Spinal cord (tissue), 9 donors: ENCODE measurements at regions not wholly inside any gene's neighbourhood (a gene's known extent, or its start where the extent isn't known, plus 50 kb on each side); places are given as distances from the start of the nearest gene placed in this dataset.
"Not testable (repeated sequence)": the region's sequence is repeated elsewhere in the genome, so short reads cannot be mapped to it uniquely, and the experiment has no call there.

ENCODE experiments used
- DNase-seq, 6 donors: peaks; one replicate each; pipeline versions ENCODE4 v3.0.0 to v3.0.0-alpha.2; 2013 to 2015; ENCODE audit warnings: low spot score in 6 of 6, low read depth in 4 of 6
- H3K27ac ChIP-seq: one replicate; pipeline ENCODE4 v1.5.1; 2013; ENCODE audit warnings: low read depth, low read length, control low read depth
- H3K27me3 ChIP-seq: one replicate; pipeline ENCODE4 v1.6.1; 2013; ENCODE audit warnings: low read length; ENCODE audit not compliant: control insufficient read depth, insufficient read depth
- H3K36me3 ChIP-seq: one replicate; pipeline ENCODE4 v1.6.1; 2013; ENCODE audit warnings: low read length; ENCODE audit not compliant: control insufficient read depth, insufficient read depth
- H3K4me1 ChIP-seq: one replicate; pipeline ENCODE4 v1.6.1; 2013; ENCODE audit warnings: low read length; ENCODE audit not compliant: control insufficient read depth, insufficient read depth
- H3K4me3 ChIP-seq: one replicate; pipeline ENCODE4 v1.5.1; 2013; ENCODE audit warnings: low read depth, low read length, control low read depth
- H3K9me3 ChIP-seq: one replicate; pipeline ENCODE4 v1.6.1; 2013; ENCODE audit warnings: low read length; ENCODE audit not compliant: control insufficient read depth, insufficient read depth
- WGBS: methylation state at CpG from one replicate; pipeline ENCODE4 v1.1.5; 2013; ENCODE audit warnings: missing lambda C conversion rate; ENCODE audit not compliant: insufficient coverage; 5-methylcytosine and 5-hydroxymethylcytosine counted together
- donor health status: healthy.

DNA sequence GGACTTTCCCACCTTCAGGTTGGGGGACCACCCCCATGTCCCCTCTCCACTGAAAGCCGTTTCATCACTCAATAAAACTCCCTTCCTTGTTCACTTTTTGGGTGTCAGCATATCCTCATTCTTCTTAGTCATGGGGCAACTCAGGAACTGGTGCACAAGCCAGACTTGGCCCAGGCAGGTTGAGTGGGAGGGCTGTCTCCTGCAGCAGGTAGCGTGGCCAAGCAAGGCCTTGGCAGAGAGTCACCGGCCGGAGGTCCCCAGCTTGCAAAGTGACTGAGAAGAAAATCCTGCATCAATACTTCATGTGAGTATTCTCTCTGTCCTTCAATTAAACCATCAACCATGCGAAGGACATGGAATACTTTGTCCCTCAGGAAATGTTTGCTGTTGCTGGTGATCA is 148.9 kb downstream of the RHOU start:
- 81% methylated on average over 4 of the region's 5 CpGs for WGBS
- no peaks in the 10 kb centered on the region for H3K9me3 ChIP-seq
- H3K4me3 ChIP-seq, result no peak overlapping the region
- no peaks in the 10 kb centered on the region for H3K36me3 ChIP-seq
- H3K27me3 ChIP-seq, result no peaks in the 10 kb centered on the region
- H3K27ac ChIP-seq, result no peak overlapping the region
- no peaks in the 10 kb centered on the region for H3K4me1 ChIP-seq
- no peak for DNase-seq

DNA sequence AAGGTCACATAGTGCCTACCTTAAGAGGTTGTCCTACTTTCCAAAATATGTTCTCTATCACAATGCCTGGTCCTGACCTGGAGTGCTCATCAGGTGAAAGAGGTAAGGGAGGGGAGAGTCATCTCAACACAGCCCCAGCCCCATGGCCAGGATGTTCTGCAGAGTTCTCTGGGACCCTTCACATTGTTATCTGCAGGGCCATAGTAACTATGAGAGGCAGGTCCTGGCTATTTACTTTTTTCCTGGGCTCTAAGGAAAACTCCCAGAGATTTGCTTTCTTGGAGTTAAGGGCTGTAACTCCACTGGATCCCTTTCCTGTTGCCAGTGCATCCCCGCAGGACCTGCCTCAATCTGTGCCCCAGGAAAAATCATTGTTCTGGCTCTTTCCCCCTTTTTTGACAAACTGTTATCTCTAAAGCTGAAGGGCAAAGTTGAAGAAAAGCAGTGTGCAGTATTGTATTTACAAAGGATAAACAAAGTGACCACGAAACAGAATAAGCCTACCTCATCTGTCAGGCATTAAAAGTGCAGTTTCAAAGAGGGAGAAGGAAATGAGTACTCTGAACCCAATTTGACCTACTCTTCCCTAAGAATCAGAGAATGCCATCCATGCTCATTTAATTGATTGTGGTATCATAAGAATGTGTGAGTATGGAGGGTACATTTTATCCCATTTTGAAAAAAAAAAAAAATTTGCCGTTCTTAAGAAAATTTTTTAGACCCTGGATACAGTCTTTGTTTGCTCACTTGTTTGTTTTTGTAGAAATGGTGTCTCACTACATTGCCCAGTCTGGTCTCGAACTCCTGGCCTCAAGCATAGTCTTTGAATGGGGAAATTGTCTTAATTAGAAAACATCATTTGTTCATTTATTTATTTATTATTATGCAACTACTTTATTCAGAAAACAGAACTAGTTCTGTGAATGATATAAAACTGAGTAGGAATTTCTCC is 149.6 kb downstream of the RHOU start:
- DNase-seq, result no peak
- Histone ChIP-seq H3K36me3 (no peaks in the 10 kb centered on the region), H3K9me3 (no peaks in the 10 kb centered on the region), H3K27ac (no peak overlapping the region), H3K27me3 (no peaks in the 10 kb centered on the region), H3K4me3 (no peak overlapping the region), H3K4me1 (no peaks in the 10 kb centered on the region)
- no CpG with 5 or more reads among the region's 4 CpGs for WGBS

DNA sequence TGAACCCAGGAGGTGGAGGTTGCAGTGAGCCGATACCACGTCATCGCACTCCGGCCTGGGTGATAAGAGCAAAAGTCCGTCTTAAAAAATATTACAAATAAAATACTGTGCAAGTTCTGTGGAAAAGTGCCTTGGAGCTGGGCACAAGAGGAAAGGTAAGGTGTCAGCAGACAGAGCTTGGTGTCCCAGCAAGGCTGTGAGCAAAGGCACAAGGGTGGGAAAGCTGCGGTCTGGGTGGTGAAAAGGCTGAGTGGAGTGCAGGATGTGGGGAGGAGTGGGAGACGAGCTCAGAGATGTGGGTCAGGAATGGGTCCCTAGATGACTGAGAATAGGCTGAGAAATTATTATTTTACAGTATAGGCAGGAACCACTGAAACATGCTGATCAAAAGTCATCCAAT is 150.6 kb downstream of the RHOU start:
- 92% methylated on average over 1 of the region's 7 CpGs for WGBS
- Histone ChIP-seq H3K9me3 (no peaks in the 10 kb centered on the region), H3K4me1 (no peaks in the 10 kb centered on the region), H3K27ac (no peak overlapping the region), H3K4me3 (no peak overlapping the region), H3K27me3 (no peaks in the 10 kb centered on the region), H3K36me3 (no peaks in the 10 kb centered on the region)
- DNase-seq, result no peak

DNA sequence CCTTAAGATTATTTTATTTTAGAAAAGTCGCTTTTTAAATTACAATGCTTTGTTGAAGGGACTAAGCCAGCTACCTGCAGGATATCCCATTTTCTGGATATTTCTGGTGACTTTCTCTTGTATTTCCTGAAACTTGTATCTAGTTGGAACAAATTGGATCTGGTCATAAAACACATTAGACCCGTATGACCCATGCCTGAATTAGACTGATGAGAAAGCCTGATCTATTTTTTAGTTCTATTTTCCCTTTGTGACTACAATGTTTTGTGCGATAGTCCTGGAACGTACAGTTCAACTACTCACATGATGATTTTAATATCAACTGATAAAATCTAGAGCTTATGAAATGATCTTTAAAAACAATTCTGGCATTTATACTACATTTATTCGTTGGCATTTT is 151.8 kb downstream of the RHOU start:
- no peak for DNase-seq
- Histone ChIP-seq H3K27ac (no peak overlapping the region), H3K9me3 (no peaks in the 10 kb centered on the region), H3K4me3 (no peak overlapping the region), H3K36me3 (no peaks in the 10 kb centered on the region), H3K27me3 (no peaks in the 10 kb centered on the region), H3K4me1 (no peaks in the 10 kb centered on the region)
- no CpG with 5 or more reads among the region's 5 CpGs for WGBS

DNA sequence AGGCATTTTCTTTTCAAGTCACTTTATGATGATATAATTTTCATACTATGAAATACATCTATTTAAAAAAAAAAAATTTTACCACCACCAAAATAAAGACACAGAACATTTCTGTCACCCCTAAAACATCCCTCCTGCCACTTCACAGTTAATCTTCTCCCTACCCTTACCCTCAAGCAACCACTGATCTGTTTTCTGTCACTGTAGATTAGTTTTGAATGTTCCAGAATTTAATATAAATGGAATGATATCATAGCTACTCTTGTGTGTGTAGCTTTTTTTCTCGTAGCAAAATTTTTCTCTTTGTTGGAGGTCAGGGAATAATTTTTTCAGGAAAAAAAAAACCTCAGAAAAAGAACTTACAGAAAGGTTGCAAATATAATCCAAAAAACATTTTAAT is 152.7 kb downstream of the RHOU start:
- no peak for DNase-seq
- no peak overlapping the region for H3K4me3 ChIP-seq
- H3K4me1 ChIP-seq, result no peaks in the 10 kb centered on the region
- H3K9me3 ChIP-seq, result no peaks in the 10 kb centered on the region
- no peaks in the 10 kb centered on the region for H3K36me3 ChIP-seq
- H3K27me3 ChIP-seq, result no peaks in the 10 kb centered on the region
- H3K27ac ChIP-seq, result no peak overlapping the region
- no CpG with 5 or more reads among the region's 1 CpG for WGBS

DNA sequence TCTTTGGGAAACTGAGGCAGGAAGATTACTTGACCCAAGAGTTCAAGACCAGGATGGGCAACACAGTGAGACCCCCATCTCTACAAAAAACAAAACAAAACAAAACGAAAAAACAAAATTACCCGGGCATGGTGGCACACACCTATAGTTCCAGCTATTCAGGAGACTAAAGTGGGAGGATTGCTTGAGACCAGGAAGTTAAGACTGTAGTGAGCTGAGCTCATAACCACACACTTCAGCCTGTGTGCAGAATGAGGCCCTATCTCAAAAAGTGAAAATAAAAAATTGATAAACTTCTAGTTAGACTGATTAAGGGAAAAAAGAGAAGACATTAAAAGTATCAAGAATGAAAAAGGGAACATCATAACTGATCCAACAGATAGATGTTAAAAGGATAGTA is 154.0 kb downstream of the RHOU start:
- no peak overlapping the region for H3K4me3 ChIP-seq
- WGBS, result no CpG with 5 or more reads among the region's 2 CpGs
- H3K9me3 ChIP-seq, result no peaks in the 10 kb centered on the region
- H3K4me1 ChIP-seq, result no peaks in the 10 kb centered on the region
- no peaks in the 10 kb centered on the region for H3K36me3 ChIP-seq
- H3K27ac ChIP-seq, result no peak overlapping the region
- DNase-seq, result no peak
- H3K27me3 ChIP-seq, result no peaks in the 10 kb centered on the region

DNA sequence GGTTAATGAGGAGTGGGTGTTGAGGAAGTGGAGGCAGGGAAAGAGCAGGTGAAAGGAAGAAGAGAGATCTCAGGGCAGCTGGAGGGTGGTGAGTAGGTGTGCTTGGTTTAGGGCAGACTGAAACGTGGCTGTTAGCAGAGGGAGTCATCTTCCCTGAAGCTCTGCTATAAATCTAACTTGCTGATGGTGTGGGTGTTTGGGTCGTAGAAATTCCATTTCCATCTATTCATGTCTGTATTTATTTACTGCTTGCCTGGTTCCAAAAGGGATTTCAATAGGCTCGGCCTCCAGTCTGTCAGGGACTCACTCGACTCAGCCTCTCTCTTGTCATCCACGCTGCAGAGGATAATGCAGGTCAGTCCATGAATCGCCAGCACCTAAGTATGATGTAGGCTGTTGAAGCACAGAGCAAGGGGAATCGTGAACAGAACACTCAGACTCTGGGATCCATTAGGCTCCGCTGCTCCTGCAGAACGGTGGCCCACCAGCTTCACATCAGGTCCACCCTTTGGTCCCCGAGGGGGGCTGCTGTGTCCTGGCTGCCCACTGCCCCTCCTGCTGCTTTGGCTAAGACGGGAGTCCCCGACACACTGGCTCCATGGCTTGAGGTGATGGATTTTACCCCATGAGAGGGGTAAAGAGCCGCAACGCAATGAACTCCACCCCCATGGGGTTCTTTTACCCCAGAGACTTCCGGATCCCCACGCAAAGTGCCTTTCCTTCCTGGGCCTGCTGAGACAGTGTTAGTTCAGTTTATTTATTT is 156.2 kb downstream of the RHOU start:
- Histone ChIP-seq H3K27me3 (no peaks in the 10 kb centered on the region), H3K36me3 (no peaks in the 10 kb centered on the region), H3K4me1 (no peaks in the 10 kb centered on the region), H3K27ac (no peak overlapping the region), H3K9me3 (no peaks in the 10 kb centered on the region), H3K4me3 (no peak overlapping the region)
- no peak for DNase-seq
- 85% methylated on average over 10 of the region's 16 CpGs for WGBS

DNA sequence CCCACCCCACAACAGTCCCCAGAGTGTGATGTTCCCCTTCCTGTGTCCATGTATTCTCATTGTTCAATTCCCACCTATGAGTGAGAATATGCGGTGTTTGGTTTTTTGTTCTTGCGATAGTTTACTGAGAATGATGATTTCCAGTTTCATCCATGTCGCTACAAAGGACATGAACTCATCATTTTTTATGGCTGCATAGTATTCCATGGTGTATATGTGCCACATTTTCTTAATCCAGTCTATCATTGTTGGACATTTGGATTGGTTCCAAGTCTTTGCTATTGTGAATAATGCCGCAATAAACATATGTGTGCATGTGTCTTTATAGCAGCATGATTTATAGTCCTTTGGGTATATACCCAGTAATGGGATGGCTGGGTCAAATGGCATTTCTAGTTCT is 156.9 kb downstream of the RHOU start:
- not testable (repeated sequence) for H3K4me1 ChIP-seq, H3K36me3 ChIP-seq, H3K9me3 ChIP-seq, H3K27me3 ChIP-seq, H3K27ac ChIP-seq, H3K4me3 ChIP-seq, DNase-seq
- WGBS, result no CpG with 5 or more reads among the region's 4 CpGs

DNA sequence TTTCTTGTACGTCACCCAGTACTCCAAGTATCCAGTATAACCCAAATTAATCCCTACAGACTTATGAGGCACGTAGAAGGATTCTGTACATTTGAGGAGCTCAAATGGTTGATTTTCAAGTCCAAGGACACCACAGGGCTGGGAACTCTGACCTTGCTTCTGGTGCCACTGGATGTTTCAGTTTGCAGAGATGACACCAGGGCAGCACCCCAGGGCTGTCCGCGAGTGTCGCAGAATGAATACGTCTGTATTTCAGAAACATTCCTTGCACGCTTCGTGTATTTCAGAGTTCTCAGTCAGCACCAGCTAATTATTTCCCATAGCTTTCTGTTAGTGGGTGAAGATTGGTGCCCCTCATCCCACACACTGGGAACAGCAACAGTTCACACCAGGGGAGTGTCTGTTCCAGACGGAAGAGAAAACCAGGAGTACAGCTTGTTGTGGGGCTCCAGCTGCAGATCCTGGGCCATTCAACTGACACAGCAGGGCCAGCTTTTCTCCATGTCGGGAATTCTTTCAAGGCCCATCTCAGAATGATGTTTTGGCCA is 159.2 kb downstream of the RHOU start:
- peaks cover 1% of the 10 kb centered on the region for H3K4me1 ChIP-seq
- DNase-seq, result peak in 1 of 6 donors; percentile 28
- 45% methylated on average over 6 of the region's 10 CpGs for WGBS

More for the DNA sequence above, 159.2 kb downstream of the RHOU start:
- Histone ChIP-seq H3K4me3 (no peak overlapping the region), H3K36me3 (no peaks in the 10 kb centered on the region), H3K27ac (no peak overlapping the region), H3K9me3 (no peaks in the 10 kb centered on the region), H3K27me3 (no peaks in the 10 kb centered on the region)
